Caco-2 (cell line): ENCODE measurements at regions not wholly inside any gene's neighbourhood (a gene's known extent, or its start where the extent isn't known, plus 50 kb on each side); places are given as distances from the start of the nearest gene placed in this dataset.

ENCODE experiments used
- BruUV-seq: library from RNA; stranded (reverse); fragments of 400-500 nt; replicated peaks from 2 replicates; lab custom pipeline; 2021; lab: Mats Ljungman, UMichigan
- CTCF ChIA-PET: fragments of 300-600 bp; sonication (Branson Sonifier 250); formaldehyde crosslinking; loops from one replicate; lab custom pipeline; 2022; ENCODE audit warnings: antibody characterized with exemption; lab: Charles Lee
- POLR2A ChIA-PET: fragments of 300-600 bp; sonication (Branson Sonifier 250); formaldehyde crosslinking; loops from one replicate; lab custom pipeline; 2022; ENCODE audit warnings: antibody characterized with exemption; lab: Charles Lee
- DNase-seq, 2 experiments: peaks; one replicate each; pipeline versions ENCODE4 v3.0.0 to v3.0.0-alpha.2; 2020 to 2022
- H3K27me3 ChIP-seq: replicated peaks from 2 replicates; pipeline ENCODE4 v1.6.0; 2011; ENCODE audit warnings: low read length; ENCODE audit not compliant: control insufficient read depth, insufficient read depth
- H3K36me3 ChIP-seq: 2 replicates; pipeline ENCODE4 v1.5.1; 2011; ENCODE audit warnings: low read length; ENCODE audit not compliant: control insufficient read depth, insufficient read depth
- H3K4me1 ChIP-seq: fragments of 250-450 bp; sonication (Bioruptor Pico); 2 replicates; pipeline ENCODE4 v1.5.1; 2020; ENCODE audit warnings: mild to moderate bottlenecking
- H3K4me3 ChIP-seq: 2 replicates; pipeline ENCODE4 v1.5.1; 2011; ENCODE audit warnings: low read depth, mild to moderate bottlenecking, control low read depth, low read length
- H3K9me3 ChIP-seq: fragments of 250-450 bp; sonication (Bioruptor Pico); 2 replicates; pipeline ENCODE4 v1.5.1; 2020; ENCODE audit warnings: mild to moderate bottlenecking, moderate library complexity
- H3K27ac Mint-ChIP-seq: one replicate; pipeline ENCODE4 v1.8.0; 2022; ENCODE audit warnings: mixed read lengths; ENCODE audit not compliant: unreplicated experiment
- H3K27me3 Mint-ChIP-seq: one replicate; pipeline ENCODE4 v1.8.0; 2022; ENCODE audit warnings: mixed read lengths; ENCODE audit not compliant: insufficient read depth, unreplicated experiment
- H3K36me3 Mint-ChIP-seq: one replicate; pipeline ENCODE4 v1.8.0; 2022; ENCODE audit warnings: mild to moderate bottlenecking, mixed read lengths; ENCODE audit not compliant: insufficient read depth, unreplicated experiment
- H3K4me1 Mint-ChIP-seq: one replicate; pipeline ENCODE4 v1.8.0; 2022; ENCODE audit warnings: low read depth, mixed read lengths; ENCODE audit not compliant: unreplicated experiment
- H3K4me3 Mint-ChIP-seq: one replicate; pipeline ENCODE4 v1.8.0; 2022; ENCODE audit warnings: mild to moderate bottlenecking, moderate library complexity, mixed read lengths; ENCODE audit not compliant: unreplicated experiment
- H3K9me3 Mint-ChIP-seq: one replicate; pipeline ENCODE4 v1.8.0; 2022; ENCODE audit warnings: mixed read lengths; ENCODE audit not compliant: unreplicated experiment
- intact Hi-C: fragments of 100-400 bp; cut with micrococcal nuclease; formaldehyde crosslinking; loops from one replicate; pipeline ENCODE4 v1.10.0; 2022; ENCODE audit not compliant: unreplicated experiment
- TF ChIP-seq, protein P1 (sequence below), 2 experiments: fragments of 200-600 bp in 1 of 2; IDR thresholded peaks; 1 replicate in 1 of 2; 2 replicates in 1 of 2; pipeline versions ENCODE4 v1.5.1 to v1.8.0; 2011 to 2022; ENCODE audit warnings: antibody characterized with exemption in 1 of 2, control low read depth in 1 of 2, inconsistent platforms in 1 of 2, low read depth in 1 of 2, low read length in 1 of 2, mild to moderate bottlenecking in 1 of 2, moderate library complexity in 1 of 2; ENCODE audit not compliant: insufficient read depth in 1 of 2, severe bottlenecking in 1 of 2, unreplicated experiment in 1 of 2

DNA sequence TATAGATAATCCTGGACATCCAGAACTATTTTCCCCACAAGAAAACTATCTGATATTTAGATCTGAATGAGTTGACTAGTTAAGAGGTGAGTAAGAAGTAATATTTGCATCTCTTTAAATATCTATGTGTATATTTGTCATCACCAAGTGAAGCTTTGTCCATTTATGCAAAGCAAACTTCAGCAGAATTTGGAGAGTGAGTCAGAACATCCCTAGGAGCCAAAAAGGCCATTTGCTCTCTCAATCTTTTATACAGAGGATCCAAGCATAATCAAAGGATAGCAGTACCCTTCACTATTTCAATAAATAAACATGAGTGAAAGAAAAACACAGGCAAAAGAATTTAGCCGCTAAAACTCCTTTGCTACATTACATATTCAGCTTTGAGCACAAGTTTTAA is 454.4 kb downstream of the NR2F1-AS1 start:
- no peak for DNase-seq
- H3K27me3 Mint-ChIP-seq, result no peaks in the 10 kb centered on the region
- ChIA-PET POLR2A (no interaction called here), CTCF (interaction anchor here (0.5 kb wide), 1 partner anchor 218 kb away, joined by 7 read pairs; no protein-coding TSS in a partner anchor)
- H3K4me3 Mint-ChIP-seq, result no peak overlapping the region
- Histone ChIP-seq H3K4me3 (no peak overlapping the region), H3K36me3 (no peaks in the 10 kb centered on the region), H3K27me3 (no peaks in the 10 kb centered on the region), H3K9me3 (no peaks in the 10 kb centered on the region), H3K4me1 (no peaks in the 10 kb centered on the region)
- H3K27ac Mint-ChIP-seq, result no peak overlapping the region
- H3K4me1 Mint-ChIP-seq, result no peaks in the 10 kb centered on the region
- H3K36me3 Mint-ChIP-seq, result no peaks in the 10 kb centered on the region
- TF ChIP-seq, protein P1, sequence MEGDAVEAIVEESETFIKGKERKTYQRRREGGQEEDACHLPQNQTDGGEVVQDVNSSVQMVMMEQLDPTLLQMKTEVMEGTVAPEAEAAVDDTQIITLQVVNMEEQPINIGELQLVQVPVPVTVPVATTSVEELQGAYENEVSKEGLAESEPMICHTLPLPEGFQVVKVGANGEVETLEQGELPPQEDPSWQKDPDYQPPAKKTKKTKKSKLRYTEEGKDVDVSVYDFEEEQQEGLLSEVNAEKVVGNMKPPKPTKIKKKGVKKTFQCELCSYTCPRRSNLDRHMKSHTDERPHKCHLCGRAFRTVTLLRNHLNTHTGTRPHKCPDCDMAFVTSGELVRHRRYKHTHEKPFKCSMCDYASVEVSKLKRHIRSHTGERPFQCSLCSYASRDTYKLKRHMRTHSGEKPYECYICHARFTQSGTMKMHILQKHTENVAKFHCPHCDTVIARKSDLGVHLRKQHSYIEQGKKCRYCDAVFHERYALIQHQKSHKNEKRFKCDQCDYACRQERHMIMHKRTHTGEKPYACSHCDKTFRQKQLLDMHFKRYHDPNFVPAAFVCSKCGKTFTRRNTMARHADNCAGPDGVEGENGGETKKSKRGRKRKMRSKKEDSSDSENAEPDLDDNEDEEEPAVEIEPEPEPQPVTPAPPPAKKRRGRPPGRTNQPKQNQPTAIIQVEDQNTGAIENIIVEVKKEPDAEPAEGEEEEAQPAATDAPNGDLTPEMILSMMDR (IDR thresholded peaks at IDR 0.05; ENCODE audit: insufficient read depth in 1 of 2, low read depth in 1 of 2, low read length in 1 of 2, severe bottlenecking in 1 of 2, unreplicated experiment in 1 of 2), result no peak
- H3K9me3 Mint-ChIP-seq, result no peaks in the 10 kb centered on the region
- BruUV-seq, result no TSS peak
- intact Hi-C loops, result no loop called here

DNA sequence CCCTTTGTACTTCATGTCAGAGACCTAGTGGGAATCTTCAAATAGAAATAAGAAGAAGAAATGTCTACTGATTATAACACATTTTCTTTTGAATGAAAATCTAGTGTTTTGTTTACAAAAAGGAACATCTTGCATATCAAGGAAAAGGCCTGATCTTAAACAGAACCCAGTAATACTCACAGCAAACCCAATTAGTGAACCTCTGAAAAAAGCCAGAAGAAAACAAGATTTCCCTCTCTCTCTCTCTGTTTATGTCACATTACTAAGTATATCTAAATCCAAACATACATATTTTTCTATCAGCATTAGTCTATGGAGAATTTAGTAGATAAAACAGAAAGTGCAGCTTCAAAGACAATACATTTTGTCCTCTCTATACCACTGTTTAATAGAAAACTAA is 457.9 kb downstream of the NR2F1-AS1 start:
- Mint-ChIP-seq H3K4me1 (no peaks in the 10 kb centered on the region), H3K27me3 (no peaks in the 10 kb centered on the region), H3K4me3 (no peak overlapping the region), H3K9me3 (no peaks in the 10 kb centered on the region), H3K27ac (no peak overlapping the region), H3K36me3 (no peaks in the 10 kb centered on the region)
- Histone ChIP-seq H3K27me3 (no peaks in the 10 kb centered on the region), H3K36me3 (no peaks in the 10 kb centered on the region), H3K9me3 (no peaks in the 10 kb centered on the region), H3K4me1 (no peaks in the 10 kb centered on the region), H3K4me3 (no peak overlapping the region)
- TF ChIP-seq, protein P1 (IDR thresholded peaks at IDR 0.05; ENCODE audit: insufficient read depth in 1 of 2, low read depth in 1 of 2, low read length in 1 of 2, severe bottlenecking in 1 of 2, unreplicated experiment in 1 of 2), result no peak
- intact Hi-C loops, result no loop called here
- ChIA-PET CTCF (no interaction called here), POLR2A (no interaction called here)
- no TSS peak for BruUV-seq
- DNase-seq, result no peak

DNA sequence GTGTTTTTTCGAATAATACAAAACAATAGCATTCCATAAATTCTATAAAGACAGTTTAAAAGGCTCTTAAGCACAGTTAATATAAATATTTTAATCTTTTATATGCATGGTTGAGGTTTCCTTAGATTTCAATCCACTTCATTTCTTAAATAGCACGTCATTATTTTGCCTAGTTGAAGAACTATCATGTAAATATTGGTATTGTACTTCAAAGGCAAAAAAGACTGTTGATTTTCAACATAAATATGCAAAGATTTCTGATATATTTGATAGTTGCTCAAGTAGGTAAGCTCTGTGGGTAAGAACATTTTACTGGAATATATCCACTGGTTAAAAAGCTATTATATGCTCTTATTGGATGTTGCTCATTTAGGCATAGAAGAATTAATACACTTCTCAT is 458.6 kb downstream of the NR2F1-AS1 start:
- H3K9me3 ChIP-seq, result no peaks in the 10 kb centered on the region
- Mint-ChIP-seq H3K4me1 (no peaks in the 10 kb centered on the region), H3K36me3 (no peaks in the 10 kb centered on the region), H3K4me3 (no peak overlapping the region), H3K9me3 (no peaks in the 10 kb centered on the region), H3K27me3 (no peaks in the 10 kb centered on the region), H3K27ac (no peak overlapping the region)
- TF ChIP-seq, protein P1 (IDR thresholded peaks at IDR 0.05; ENCODE audit: insufficient read depth in 1 of 2, low read depth in 1 of 2, low read length in 1 of 2, severe bottlenecking in 1 of 2, unreplicated experiment in 1 of 2), result no peak
- intact Hi-C loops, result no loop called here
- no peaks in the 10 kb centered on the region for H3K27me3 ChIP-seq
- BruUV-seq, result no TSS peak
- no peak overlapping the region for H3K4me3 ChIP-seq
- ChIA-PET POLR2A (no interaction called here), CTCF (no interaction called here)
- no peaks in the 10 kb centered on the region for H3K36me3 ChIP-seq
- no peak for DNase-seq
- H3K4me1 ChIP-seq, result no peaks in the 10 kb centered on the region
